ENCODE measurements at regions not wholly inside any gene's neighbourhood (a gene's known extent, or its start where the extent isn't known, plus 50 kb on each side); places are given as distances from the start of the nearest gene placed in this dataset.

DNA sequence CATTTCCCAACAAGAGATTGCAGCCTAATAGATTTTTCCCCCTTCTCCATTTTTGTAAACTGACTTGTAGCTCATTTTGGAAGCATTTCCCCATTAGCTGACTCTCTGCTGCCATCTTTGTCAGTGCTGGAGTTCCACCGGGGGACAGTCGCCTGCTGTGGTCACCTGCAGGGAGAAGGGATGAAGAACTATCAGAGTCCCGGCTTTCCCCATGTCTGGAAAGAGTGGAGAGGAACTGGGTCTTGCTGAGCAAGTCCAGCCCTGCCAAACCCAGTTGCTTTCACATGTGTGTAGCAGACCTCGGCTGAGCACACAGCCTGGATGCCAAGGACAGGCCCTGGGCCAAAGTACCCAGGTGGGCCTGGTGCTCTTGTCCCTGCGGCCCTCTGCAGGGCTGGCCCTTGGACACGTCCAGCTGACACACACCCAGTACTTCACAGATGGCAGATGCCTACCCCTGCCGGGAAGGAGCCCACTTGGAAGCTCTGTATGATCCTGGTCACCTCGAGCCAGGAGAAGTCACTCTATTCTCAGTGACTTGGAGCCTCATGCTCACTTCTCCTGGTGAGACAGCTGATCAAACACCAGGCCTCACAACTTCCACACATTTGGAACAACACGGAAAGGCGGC, 157.3 kb upstream of the NPVF start:
- FAIRE-seq = no peak
- Histone ChIP-seq H4K20me1 (replicated peaks; ENCODE audit: control insufficient read depth, extremely low read depth, insufficient read depth, low read length) (no peaks in the 10 kb centered on the region), H2AFZ (ENCODE audit: low read depth, low read length) (no peak overlapping the region), H3K27me3 (ENCODE audit: control insufficient read depth in 2 of 2, insufficient read depth in 2 of 2, low read length in 2 of 2) (peaks cover 2 to 3% of the 10 kb centered on the region in 2 experiments), H3K4me2 (ENCODE audit: insufficient read depth, low read length) (no peak overlapping the region), H3K9me1 (replicated peaks; ENCODE audit: control insufficient read depth, extremely low read depth, insufficient read depth, low read length) (no peaks in the 10 kb centered on the region), H3K36me3 (ENCODE audit: control insufficient read depth in 2 of 2, extremely low read depth in 1 of 2, insufficient read depth in 2 of 2, low read length in 2 of 2) (no peaks in the 10 kb centered on the region), H3K9me3 (replicated peaks; ENCODE audit: control insufficient read depth, insufficient read depth, low read length) (no peaks in the 10 kb centered on the region), H3K9ac (replicated peaks; ENCODE audit: extremely low read depth, insufficient read depth, low read length) (no peak overlapping the region), H3K4me3 (replicated peaks in 1 of 3; ENCODE audit: insufficient read depth in 1 of 3, low read depth in 1 of 3, low read length in 3 of 3) (no peak overlapping the region), H3K79me2 (ENCODE audit: control insufficient read depth, insufficient read depth, low read length) (no peaks in the 10 kb centered on the region), H3K27ac (ENCODE audit: insufficient read depth, low read depth, low read length) (no peak overlapping the region), H3K4me1 (ENCODE audit: control insufficient read depth, extremely low read depth, insufficient read depth, low read length) (no peaks in the 10 kb centered on the region)
- dilution Hi-C loops (cut with MboI; ENCODE audit: extremely low pct_ligation_motif_present, low sequenced_read_pairs) (no loop called here), intact Hi-C loops (cut with micrococcal nuclease) (no loop called here)
- no peak for DNase-seq (ENCODE audit: low read depth, low spot score)
- POLR2A ChIA-PET = no interaction called here
- BruUV-seq (replicated peaks) = no TSS peak
- CTCF ChIA-PET = interaction anchor here (7.3 kb wide), 1 partner anchor 126 kb away, joined by 119 read pairs; no protein-coding TSS in a partner anchor
- no peak for TF ChIP-seq EZH2 (IDR thresholded peaks at IDR 0.05; ENCODE audit: borderline replicate concordance, low read depth, low read length, severe bottlenecking)
- TF ChIP-seq, protein P1, sequence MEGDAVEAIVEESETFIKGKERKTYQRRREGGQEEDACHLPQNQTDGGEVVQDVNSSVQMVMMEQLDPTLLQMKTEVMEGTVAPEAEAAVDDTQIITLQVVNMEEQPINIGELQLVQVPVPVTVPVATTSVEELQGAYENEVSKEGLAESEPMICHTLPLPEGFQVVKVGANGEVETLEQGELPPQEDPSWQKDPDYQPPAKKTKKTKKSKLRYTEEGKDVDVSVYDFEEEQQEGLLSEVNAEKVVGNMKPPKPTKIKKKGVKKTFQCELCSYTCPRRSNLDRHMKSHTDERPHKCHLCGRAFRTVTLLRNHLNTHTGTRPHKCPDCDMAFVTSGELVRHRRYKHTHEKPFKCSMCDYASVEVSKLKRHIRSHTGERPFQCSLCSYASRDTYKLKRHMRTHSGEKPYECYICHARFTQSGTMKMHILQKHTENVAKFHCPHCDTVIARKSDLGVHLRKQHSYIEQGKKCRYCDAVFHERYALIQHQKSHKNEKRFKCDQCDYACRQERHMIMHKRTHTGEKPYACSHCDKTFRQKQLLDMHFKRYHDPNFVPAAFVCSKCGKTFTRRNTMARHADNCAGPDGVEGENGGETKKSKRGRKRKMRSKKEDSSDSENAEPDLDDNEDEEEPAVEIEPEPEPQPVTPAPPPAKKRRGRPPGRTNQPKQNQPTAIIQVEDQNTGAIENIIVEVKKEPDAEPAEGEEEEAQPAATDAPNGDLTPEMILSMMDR (IDR thresholded peaks at IDR 0.05; ENCODE audit: extremely low read depth in 1 of 2, insufficient read depth in 1 of 2, low read depth in 1 of 2, low read length in 2 of 2) = no peak

GRCh38 chr7:25386311-25386744, 158.0 kb upstream of the NPVF start:
- BruUV-seq (replicated peaks) = no TSS peak
- no peak for DNase-seq (ENCODE audit: low read depth, low spot score)
- no peak overlapping the region for H3K27ac ChIP-seq (ENCODE audit: insufficient read depth, low read depth, low read length)
- no peaks in the 10 kb centered on the region for H3K79me2 ChIP-seq (ENCODE audit: control insufficient read depth, insufficient read depth, low read length)
- CTCF ChIA-PET = interaction anchor here (7.3 kb wide), 1 partner anchor 126 kb away, joined by 119 read pairs; no protein-coding TSS in a partner anchor
- no peak for FAIRE-seq
- intact Hi-C loops (cut with micrococcal nuclease) (no loop called here), dilution Hi-C loops (cut with MboI; ENCODE audit: extremely low pct_ligation_motif_present, low sequenced_read_pairs) (no loop called here)
- POLR2A ChIA-PET = no interaction called here
- peaks cover 2 to 3% of the 10 kb centered on the region in 2 experiments for H3K27me3 ChIP-seq (ENCODE audit: control insufficient read depth in 2 of 2, insufficient read depth in 2 of 2, low read length in 2 of 2)
- H3K9ac ChIP-seq (replicated peaks; ENCODE audit: extremely low read depth, insufficient read depth, low read length) = no peak overlapping the region
- H2AFZ ChIP-seq (ENCODE audit: low read depth, low read length) = no peak overlapping the region
- no peak overlapping the region for H3K4me2 ChIP-seq (ENCODE audit: insufficient read depth, low read length)
- H3K4me1 ChIP-seq (ENCODE audit: control insufficient read depth, extremely low read depth, insufficient read depth, low read length) = no peaks in the 10 kb centered on the region
- H3K9me3 ChIP-seq (replicated peaks; ENCODE audit: control insufficient read depth, insufficient read depth, low read length) = no peaks in the 10 kb centered on the region
- H3K36me3 ChIP-seq (ENCODE audit: control insufficient read depth in 2 of 2, extremely low read depth in 1 of 2, insufficient read depth in 2 of 2, low read length in 2 of 2) = no peaks in the 10 kb centered on the region
- no peak overlapping the region for H3K4me3 ChIP-seq (replicated peaks in 1 of 3; ENCODE audit: insufficient read depth in 1 of 3, low read depth in 1 of 3, low read length in 3 of 3)
- TF ChIP-seq, protein P1 (IDR thresholded peaks at IDR 0.05; ENCODE audit: extremely low read depth in 1 of 2, insufficient read depth in 1 of 2, low read depth in 1 of 2, low read length in 2 of 2) = no peak
- TF ChIP-seq FOS (IDR thresholded peaks at IDR 0.05; ENCODE audit: borderline replicate concordance, insufficient read depth, low read length) (no peak), GATA2 (IDR thresholded peaks at IDR 0.05; ENCODE audit: insufficient read depth, insufficient read length, low read depth, low read length) (no peak), EZH2 (IDR thresholded peaks at IDR 0.05; ENCODE audit: borderline replicate concordance, low read depth, low read length, severe bottlenecking) (no peak), JUN (IDR thresholded peaks at IDR 0.05; ENCODE audit: borderline replicate concordance, insufficient read depth, insufficient read length, low read depth) (no peak), POLR2AphosphoS5 (IDR thresholded peaks at IDR 0.05; ENCODE audit: insufficient read depth, low read depth, low read length) (no peak), POLR2A (IDR thresholded peaks at IDR 0.05; ENCODE audit: low read depth, low read length) (no peak), MAX (IDR thresholded peaks at IDR 0.05; ENCODE audit: insufficient read depth, insufficient read length) (no peak), MYC (IDR thresholded peaks at IDR 0.05; ENCODE audit: low read depth, low read length) (no peak)
- no peaks in the 10 kb centered on the region for H3K9me1 ChIP-seq (replicated peaks; ENCODE audit: control insufficient read depth, extremely low read depth, insufficient read depth, low read length)
- H4K20me1 ChIP-seq (replicated peaks; ENCODE audit: control insufficient read depth, extremely low read depth, insufficient read depth, low read length) = no peaks in the 10 kb centered on the region
